Stimulated activated CD8-positive, alpha-beta memory T cell treated with anti-CD3 and anti-CD28 coated beads, Interleukin-7, amount 100 ng/mL, for 4 hours (primary cell): ENCODE measurements at regions not wholly inside any gene's neighbourhood (a gene's known extent, or its start where the extent isn't known, plus 50 kb on each side); places are given as distances from the start of the nearest gene placed in this dataset.

Experiments used
- DNase-seq, 2 donors: peaks; one replicate each; pipeline ENCODE4 v3.0.0-alpha.2; 2020; ENCODE audit warnings: low read depth in 2 of 2

DNA sequence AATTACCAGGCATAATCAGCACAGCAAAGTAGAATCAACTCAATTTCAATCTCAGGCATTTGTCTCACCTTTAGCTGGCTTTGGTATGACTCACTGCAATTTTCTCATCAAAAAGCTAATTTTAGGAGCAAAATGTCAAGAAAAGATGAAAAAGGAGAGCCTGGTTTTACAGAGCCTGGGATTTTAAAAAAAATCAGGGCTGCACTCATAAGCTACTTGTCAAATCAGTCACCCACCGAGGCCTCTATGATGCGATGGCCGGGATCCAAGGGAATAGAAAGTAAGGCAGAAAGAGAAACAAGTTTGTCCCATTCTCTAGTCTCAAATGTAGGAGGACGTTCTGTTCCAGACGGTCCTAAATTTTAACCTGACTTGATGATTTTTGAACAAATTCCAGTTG, 170.9 kb downstream of the SOCS6 start:
- DNase-seq, result no peak

DNA sequence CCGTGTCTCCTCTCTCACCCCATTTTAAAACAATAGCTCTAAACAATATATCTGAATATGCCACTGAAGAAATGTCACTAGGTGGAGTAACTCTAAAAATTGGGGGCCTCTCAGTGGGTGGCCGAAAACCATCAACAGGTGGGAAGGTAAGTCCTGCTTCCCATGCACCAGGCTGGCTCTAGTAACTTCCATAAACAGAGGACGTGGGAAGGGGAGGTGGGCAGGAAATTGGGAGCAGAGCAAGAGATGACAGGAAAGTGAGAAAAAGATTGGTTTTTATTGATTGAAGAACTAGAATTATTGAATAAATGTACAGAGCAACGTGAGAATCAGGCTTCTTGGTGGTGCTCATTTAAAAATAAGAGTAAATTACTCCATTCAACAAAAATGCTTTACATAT, 170.4 kb downstream of the SOCS6 start:
- DNase-seq, result no peak

DNA sequence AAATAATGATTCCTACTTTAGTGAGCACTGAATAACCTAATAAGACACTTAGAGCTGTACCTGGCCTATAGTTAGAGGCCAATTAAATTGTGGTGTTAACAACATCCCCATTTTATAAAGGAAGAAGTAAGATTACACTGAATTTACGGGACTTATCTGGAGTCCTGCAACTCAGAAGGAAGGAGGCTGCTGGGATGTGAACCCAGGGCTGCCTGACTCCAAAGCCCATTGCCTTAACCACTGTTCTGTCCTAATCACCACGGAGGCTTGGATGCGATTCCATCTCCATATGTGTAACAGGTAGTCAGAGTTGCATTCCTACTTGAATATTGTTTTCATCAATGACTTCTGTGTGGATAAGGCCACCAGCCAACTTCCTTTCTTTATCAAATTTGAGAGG, 168.9 kb downstream of the SOCS6 start:
- no peak for DNase-seq

DNA sequence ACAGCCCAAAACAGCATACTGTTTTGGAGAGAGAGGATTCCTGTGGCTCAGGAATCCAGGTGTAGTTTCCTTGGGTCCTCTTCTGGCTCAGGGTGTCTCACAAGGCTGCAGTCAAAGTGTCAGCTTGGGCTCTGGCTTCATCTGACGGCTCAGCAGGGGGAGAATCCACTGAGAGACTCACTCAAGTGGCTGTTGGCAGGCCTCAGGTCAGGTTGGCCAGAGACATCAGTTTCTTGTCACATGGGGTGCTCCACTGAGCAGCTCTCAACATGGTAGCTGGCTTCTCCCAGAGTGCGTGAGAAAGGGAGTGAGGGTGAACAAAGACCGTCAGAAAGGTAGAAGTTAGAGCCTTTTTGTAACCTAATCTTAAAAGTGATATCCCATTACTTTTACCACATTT, 168.4 kb downstream of the SOCS6 start:
- DNase-seq, result no peak

DNA sequence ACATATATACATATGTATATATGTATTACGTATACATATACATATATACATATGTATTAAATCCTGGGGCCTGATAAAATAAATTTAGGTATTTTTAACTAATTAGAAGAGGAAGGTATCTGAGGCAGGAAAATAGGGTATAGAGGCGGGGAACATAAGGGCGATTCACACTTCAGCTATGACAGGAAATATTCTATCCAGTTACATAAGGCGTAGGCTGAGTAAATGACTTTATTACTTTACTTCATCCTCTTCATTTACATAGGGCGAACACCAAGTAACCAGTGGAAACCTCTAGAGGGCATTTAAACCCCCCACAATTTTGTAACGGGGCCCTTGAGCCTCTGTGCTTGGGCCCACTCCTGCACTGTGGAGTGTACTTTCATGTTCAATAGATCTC, 167.5 kb downstream of the SOCS6 start:
- no peak for DNase-seq

DNA sequence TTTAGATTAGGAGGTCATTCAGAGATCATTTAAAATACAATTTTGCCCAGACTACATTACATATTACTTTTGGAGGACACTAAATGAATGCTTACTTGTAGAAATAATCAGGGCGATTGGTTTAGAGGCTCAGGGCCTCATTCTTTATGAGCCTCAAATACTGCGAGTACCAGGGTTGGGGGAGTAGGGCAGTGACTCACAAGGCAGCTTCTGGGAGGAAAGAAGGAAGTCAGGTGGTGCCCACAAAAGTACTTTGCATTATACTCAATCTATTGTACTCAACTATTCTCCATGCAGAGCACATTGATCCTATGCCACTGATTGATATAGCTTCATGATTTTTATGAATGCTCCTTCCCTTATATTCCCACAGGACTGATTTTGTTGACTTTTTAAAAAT, 166.9 kb downstream of the SOCS6 start:
- no peak for DNase-seq

DNA sequence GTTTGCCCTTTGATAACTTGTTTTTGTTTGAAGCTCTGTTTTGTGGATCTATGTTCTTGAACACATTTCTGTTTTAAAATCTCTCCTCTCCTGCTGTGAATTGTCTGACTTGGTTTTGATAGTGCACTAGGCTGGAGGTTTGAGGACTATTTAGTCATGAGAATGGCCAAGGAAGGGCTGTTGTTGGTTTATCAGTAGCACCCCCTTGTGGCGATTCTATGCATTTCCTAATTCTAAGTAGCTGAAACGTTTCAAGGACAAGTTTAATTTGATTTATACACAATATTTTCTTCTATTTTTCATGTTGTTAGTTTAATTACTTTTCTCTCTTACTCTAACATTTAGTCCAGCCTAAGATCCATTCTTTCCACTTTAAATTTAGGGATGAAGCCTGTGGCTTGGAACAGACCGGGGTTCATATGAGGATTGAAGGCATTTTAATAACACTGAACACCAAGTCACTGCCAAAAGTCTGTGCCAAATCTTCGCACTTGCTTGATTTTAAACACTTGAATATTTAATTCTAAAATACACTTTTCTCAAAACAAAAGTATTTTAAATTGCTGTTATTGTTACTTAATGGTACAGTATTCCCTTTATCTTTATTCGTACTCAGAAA, 166.0 kb downstream of the SOCS6 start:
- DNase-seq, result no peak

DNA sequence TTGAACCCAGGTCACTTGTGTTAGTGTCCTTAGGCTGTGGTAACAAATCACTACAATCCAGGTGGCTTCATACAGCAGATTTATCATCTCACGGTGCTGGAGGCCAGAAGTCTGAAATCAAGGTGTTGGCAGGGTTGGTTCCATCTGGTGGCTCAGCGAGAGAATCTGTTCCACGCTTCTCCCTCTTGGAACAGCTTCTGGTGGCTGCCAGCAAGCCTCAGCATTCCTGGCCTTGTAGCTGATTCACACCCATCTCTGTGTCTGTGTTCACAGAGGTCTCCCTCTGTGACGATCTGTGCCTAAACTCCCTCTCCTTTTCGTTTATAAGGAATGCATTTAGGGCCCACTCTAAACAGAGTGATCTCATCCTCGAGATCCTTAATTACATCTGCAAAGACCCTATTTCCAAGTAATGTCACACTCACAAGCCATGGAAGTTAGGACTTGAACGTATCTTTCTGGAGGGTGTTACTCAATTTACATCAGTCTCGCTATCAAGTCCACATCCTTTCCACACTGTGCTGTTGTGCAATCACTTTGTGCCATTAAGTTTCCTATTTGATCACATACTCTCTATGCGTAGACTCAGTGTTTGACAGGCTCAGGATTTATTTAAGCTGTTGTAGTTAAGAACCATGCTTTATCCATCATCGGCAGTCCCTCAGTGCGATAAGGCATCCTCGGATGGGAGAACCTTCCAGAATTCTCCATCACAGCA, 164.4 kb downstream of the SOCS6 start:
- DNase-seq, result no peak

DNA sequence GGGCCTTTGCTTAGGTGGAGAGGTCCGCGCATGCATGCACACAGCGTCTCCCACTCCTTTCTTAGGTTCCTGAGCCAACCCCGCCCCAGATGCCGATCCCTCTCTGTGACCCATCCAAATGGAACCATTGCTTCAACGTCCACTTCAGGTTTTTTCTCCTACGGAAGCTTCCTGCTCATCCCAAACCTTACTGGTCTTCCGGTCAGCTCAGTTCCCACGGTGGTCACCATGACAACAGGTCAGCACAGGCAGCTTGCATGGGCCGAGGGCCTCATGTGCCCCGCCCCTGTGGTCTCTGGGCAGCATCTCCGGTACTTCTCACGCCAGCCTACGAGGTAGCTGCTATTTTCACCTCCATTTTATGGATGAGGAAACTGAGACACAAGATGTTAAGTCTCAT, 163.7 kb downstream of the SOCS6 start:
- DNase-seq, result no peak

DNA sequence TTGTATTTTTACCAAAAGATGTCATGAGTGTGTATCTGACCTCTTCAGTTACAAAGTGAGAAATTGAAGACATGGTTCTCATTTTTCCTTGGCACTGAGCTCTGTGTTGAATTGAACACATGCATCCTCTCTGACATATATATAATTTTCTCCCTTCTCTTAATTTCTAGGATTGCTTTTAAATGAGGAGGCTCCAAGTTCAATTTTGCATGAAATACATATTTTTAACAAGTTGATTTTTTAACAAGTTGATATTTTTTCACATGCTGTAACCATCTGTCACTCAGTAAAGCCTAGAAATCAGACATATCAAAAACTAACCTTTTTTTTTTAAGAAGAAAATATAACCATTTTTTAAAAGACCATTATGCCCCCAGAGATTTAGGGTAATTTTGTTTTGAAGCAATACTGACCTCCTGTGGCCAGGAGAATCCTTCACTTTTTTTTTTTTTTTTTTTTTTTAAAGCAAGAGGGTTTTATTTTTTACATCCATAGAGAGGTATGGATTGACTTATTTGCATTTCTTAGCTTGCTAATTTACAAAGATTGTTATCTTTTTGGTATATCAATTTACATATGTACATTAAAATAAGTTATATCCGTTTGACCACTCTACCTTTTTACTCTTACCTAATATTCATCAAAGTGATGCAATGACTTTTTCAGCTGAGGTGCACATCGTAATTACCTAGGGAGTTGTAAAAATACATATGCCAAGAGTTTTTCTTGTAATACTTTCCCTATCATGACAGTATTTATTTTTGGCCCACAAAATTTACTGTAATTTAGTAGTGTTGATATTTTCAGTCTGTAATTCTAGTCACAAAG, 161.8 kb downstream of the SOCS6 start:
- DNase-seq, result no peak

DNA sequence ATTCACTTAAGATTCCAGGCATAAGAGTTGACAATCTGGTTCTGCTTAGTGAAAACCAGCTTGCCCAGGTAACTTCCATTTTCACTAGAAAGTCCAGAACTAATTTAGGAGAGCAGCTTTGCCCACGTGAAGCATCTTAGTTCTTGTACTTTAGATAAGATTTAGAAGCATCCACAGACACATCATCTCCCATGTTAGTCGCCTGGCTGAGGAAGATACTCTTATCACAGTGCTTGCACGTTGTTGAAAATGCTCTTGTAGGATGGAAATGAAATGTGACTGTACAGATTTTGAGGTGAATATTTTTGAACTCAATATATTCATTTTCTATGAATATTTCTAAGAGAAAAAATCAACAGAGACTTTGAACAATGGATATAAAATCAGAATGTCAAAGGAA, 159.7 kb downstream of the SOCS6 start:
- DNase-seq, result no peak

DNA sequence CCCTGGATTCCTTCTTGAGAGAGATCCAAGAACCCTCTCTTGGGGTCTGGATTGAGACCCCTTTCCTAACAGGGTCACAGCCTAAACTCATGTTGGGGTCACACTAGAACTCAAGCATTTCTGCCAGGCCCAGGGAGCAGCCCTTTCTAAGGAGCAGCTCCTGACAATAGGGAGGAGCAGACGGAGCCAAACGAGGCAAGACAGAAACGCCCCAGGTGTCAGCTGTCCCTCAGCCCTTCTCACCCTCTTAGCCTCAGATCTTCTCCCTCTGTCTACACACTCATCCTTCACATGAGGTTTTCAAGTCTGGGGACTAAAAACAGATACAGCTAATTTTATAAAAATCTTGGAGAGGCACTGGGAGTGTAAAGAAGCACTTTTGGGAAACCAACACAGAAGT, 157.2 kb downstream of the SOCS6 start:
- no peak for DNase-seq

DNA sequence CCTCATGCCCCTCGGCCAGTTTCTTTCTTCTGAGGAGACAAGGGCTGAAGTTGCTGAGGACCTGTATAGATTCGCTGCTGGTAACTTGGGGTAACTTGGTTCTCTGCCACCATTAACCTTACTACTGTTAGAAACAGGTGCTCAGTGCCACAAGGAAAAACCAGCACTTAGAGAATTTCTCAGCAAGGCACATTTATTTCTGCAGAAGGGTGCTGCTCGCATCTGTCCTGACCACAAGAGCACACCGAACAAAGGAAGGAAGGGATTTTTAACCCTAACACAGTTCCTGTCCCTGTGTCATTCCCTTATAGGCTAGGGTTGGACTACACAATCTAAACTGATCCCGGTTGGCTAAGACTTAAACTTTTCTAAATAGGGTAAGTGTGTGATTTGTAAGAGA, 154.1 kb downstream of the SOCS6 start:
- DNase-seq, result no peak

DNA sequence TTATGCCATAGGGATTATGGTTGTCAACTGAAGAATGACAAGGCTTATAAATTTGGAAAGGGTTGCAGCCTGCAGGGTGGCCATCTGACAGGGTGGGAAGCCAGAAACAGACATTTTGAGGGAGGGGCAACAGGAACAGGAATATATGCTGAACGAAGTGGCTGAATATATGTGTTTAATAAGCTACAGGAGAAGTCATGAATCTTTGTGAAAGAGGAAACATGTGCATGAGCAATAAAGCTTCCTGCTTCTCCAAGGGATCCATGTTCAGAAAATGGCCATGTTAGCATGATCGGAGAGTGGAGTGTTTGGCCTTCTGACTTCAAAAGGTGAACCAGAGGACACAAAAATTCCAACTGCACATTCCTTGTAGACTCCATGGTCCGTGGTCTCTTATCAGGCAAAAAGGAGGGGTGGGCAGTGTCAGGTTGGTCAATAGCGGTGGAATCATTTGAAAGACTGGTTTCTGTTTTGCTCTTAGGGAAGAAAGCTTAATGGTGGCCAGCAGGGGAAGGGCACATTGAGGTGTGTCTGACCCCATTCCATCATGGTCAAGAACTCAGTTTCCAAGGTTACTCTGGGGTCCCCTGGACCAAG, 144.1 kb downstream of the SOCS6 start:
- no peak for DNase-seq

DNA sequence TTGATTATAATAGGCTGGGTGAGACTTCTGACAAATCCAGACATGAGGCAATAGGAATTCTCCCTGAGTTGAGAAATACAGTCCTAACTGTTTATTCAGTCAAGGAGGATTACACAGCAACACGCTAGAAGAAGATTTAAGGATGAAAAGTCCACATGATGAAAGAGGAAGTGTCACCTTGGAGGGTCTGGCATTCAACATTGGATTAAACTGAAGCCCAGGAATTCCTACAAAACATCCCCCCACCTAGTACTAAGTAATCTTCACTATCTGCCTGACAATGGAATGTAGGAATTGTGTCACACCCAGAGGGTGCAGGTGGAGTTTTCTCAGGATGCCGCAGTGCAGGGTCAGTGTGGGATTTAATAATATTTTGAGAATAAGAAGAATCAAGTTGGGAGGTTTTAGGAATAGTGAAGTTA, 142.4 kb downstream of the SOCS6 start:
- no peak for DNase-seq

DNA sequence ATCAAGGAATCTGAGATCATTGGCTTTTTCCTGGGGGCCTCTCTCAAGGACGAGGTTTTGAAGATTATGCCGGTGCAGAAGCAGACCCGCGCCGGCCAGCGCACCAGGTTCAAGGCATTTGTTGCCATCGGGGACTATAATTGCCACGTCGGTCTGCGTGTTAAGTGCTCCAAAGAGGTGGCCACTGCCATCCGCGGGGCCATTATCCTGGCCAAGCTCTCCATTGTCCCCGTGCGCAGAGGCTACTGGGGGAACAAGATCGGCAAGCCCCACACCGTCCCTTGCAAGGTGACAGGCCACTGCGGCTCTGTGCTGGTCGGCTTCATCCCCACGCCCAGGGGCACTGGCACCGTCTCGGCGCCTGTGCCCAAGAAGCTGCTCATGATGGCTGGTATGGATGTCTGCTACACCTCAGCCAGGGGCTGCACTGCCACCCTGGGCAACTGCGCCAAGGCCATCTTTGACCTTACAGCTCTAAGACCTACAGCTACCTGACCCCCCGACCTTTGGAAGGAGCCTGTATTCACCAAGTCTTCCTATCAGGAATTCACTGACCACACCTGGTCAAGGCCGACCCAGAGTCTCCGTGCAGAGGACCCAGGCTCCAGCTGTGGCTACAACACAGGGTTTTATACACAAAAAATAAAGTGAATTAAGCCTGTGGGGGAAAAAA, 141.8 kb downstream of the SOCS6 start:
- DNase-seq, result no peak

DNA sequence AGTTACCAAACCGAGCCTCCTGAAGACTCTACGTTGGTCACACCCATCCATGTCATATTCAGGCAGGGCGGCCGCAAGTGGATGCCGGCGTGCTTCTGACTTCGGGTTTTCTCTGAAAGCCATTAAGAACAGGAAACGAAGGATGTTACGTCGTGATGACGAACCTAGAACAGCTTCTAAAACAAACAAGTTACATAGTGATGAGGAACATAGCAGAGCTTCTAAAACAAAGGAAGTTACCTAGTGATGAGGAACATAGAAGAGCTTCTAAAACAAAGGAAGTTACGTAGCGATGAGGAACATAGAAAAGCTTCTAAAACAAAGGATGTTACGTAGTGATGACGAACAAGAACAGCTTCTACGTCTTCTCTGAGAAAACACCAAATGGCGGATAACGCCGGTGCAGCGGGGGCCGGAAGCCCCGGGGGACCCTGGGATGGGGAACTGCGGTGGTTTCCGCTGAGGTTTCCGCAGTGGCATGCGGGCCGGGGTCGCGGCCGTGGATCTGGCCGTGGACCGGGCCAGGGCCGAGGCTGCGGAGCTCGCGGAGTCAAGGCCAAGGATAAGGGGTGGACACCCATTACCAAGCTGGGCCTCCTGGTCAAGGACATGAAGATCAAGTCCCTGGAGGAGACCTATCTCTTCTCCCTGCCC, 141.1 kb downstream of the SOCS6 start:
- DNase-seq, result no peak

DNA sequence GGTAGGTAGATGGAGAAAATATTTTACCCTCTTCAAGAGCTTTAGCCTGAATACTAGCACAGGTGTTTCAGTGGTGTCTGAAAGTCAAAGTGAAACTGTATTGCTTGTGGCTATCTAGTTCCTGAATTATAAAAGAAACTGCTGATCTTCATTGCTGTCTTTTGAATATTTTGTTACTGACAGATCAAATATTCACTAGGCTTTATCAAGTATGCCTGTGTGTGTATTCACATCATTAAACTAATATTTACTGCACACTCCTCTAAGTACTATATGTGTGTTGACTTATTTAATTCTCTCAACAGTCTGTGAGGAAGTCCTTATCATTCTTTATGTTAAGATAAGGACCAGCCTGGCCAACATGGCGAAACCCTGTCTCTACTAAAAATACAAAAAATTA, 139.6 kb downstream of the SOCS6 start:
- no peak for DNase-seq

DNA sequence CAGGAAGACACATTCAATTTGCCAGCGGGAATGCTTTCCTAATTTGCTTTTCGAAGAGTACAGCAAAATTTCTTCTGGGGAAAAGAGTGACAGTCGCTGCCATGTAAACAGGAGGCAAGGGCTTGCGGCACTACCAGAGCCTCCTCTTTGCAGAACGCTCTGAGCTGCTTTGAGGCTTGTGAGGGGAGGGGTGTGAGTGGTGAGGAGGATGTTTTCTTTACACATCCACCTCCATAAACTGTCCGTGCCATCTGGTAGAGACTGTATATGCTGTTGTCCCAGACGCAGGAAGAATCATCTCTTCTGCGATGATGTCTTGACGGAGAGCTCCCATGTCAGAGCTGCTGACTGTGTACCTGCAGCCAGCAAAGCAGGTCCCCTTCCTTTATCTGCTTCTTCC, 138.0 kb downstream of the SOCS6 start:
- DNase-seq, result no peak

DNA sequence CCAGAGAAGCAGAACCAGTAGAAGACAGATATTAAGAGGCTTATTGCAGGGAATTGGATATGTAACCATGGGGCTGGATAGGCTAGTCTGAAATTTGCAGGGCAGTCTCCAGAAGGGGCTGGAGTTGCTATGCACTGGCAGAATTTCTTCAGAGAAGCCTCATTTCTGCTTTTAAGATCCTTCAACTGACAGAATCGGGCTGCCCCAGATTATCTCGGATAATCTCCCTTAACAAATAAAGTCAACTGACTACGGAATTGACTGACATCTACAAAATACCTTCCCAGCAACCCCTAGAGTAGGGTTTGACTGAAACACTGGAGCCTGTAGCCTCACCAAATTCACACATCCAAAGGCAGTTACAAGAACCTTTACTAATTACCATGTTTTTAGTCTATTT, 136.4 kb downstream of the SOCS6 start:
- no peak for DNase-seq

DNA sequence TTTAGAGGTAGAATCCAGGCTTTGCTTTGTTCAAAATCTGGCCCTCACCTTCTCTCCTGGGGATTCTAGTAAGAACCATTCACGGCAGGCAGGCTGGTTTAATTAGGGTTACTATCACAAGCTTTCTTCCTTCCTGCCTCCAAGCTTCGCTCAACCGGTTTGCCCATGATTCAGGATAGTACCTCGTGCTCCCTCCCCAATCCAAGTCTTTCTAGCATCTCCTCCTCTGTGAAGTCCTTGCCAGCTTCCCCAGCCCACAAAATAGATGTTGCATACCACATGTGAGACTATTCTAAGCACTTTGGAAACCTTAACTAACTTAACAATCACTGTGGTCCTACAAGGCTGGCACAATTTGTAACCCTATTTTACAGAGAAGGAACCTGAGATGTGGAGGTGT, 135.1 kb downstream of the SOCS6 start:
- DNase-seq, result no peak

DNA sequence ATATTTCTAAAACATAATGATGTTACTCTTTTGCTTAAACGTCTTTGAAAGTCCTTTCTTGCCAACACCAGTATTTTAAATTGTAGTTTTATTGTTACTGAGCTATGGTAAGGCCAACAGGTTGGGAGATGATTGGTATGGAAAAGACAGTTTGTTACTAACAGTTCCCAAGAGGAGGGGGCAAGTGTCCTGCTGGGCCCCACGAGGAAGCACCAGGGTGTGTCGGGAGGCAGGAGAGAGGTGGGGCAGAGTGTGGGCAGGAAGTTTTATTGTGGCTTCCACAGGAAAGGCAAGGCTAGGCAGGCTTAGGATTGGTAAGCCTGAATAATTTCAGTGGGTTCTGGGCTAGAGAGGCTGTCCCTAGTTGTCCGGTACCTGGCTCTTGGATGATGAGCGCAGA, 134.3 kb downstream of the SOCS6 start:
- no peak for DNase-seq
